HEK293T (cell line): ENCODE measurements at regions not wholly inside any gene's neighbourhood (a gene's known extent, or its start where the extent isn't known, plus 50 kb on each side); places are given as distances from the start of the nearest gene placed in this dataset.

Source experiments
- BHLHE40 ChIP-seq: fragments of 450-650 bp; IDR thresholded peaks from 2 replicates; pipeline ENCODE4 v1.6.1; 2016; ENCODE audit warnings: mild to moderate bottlenecking, moderate library complexity, borderline replicate concordance
- CTBP1 ChIP-seq: fragments of 450-650 bp; IDR thresholded peaks from 2 replicates; pipeline ENCODE4 v1.6.1; 2016; ENCODE audit warnings: borderline replicate concordance
- HDGF ChIP-seq: fragments of 450-650 bp; IDR thresholded peaks from 2 replicates; pipeline ENCODE4 v1.6.1; 2017; ENCODE audit warnings: antibody characterized with exemption, borderline replicate concordance
- TARDBP ChIP-seq: fragments of 450-650 bp; IDR thresholded peaks from 2 replicates; pipeline ENCODE4 v1.6.1; 2016

DNA sequence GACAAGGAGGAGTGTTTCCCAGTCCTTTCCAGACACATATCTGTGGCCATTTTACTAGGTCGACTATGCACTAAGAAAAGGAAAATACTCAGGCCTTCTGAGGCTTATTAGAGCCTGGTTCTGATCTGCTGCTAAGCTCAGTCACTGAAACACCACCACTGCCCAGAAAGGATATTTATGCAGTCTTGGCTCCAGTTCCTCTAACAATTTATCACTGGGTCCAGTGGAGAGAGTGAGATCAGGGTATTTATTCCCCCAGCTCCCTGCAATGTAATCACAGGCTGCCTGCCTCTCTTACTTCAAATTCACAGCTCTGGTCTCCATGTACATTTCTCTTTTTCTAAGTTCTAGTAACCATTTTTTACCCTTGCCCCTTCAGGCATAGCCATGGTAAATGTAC lies 81.6 kb upstream of the INPP4B start:
- TF ChIP-seq BHLHE40 (no peak), CTBP1 (no peak), HDGF (no peak), TARDBP (no peak)
